Smooth muscle cell of the brain vasculature (primary cell): ENCODE measurements at regions not wholly inside any gene's neighbourhood (a gene's known extent, or its start where the extent isn't known, plus 50 kb on each side); places are given as distances from the start of the nearest gene placed in this dataset.
"Not testable (repeated sequence)": the region's sequence is repeated elsewhere in the genome, so short reads cannot be mapped to it uniquely, and the experiment has no call there.

Source experiments
- DNase-seq: peaks from one replicate; pipeline ENCODE4 v3.0.0-alpha.2; 2012; ENCODE audit warnings: low read depth, low spot score

DNA sequence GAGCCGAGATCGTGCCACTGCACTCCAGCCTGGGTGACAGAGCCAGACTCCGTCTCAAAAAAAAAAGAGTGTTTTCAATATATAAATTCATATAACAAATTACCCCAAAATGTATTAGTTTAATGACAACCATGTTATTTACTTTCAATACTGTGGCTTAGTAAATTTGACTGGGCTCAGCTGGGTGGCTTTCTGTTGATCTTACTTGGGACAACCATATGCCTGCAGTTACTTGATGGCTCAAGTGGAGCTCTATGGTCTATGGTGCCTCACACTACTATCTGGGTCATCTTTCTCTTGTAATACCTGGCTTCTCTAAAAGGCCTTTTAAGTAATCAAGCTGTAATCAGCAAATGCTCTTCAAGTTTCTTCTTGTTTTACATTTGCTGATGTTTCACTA is 341.5 kb upstream of the SPHKAP start:
- no peak for DNase-seq

GRCh38 chr2:228522276-228522675 is 340.8 kb upstream of the SPHKAP start:
- no peak for DNase-seq

- no peak for DNase-seq
Measured at GRCh38 chr2:228519561-228519960, 338.1 kb upstream of the SPHKAP start.

DNA sequence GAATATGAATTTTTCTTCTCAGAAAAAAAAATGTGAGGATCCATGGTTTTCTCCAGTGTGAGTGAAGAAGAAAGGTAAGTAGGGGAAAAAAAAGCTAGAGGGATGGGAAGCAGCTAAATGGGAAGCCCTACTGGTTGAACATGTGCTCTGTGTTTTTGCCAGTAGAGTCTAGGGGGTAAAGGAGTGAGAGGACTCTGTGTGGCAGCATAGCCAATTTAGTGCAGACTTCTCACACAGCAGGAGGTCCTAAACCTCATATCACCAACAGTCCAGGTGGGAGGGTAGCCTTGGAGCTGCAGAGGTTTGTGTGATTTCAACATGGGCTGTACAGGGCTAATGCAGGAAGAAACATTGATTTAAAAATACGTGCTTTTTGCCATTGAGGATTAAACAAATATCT is 334.5 kb upstream of the SPHKAP start:
- DNase-seq, result no peak

DNA sequence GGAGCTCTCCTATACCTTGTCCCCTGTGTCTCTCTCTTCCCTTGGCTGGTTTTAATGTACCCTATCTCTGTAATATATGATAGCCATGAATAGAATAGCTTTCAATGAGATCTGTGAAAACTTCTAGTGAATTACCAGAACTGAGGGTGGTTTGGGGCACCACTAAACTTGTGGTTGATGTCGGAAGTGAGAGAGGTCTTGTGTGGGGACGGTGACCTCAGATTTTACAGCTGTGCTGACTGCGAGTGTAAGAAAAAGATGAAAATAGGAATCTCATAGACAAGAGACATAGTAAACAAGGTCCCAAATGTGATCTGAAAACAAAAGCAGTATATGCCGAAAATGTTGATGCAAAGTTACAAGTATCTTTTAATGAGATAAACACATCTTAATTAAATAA is 332.0 kb upstream of the SPHKAP start:
- DNase-seq, result not testable (repeated sequence)

- no peak for DNase-seq
Measured at GRCh38 chr2:228509021-228509420, 327.5 kb upstream of the SPHKAP start.

- no peak for DNase-seq
Measured at GRCh38 chr2:228507870-228508269, 326.4 kb upstream of the SPHKAP start.

DNA sequence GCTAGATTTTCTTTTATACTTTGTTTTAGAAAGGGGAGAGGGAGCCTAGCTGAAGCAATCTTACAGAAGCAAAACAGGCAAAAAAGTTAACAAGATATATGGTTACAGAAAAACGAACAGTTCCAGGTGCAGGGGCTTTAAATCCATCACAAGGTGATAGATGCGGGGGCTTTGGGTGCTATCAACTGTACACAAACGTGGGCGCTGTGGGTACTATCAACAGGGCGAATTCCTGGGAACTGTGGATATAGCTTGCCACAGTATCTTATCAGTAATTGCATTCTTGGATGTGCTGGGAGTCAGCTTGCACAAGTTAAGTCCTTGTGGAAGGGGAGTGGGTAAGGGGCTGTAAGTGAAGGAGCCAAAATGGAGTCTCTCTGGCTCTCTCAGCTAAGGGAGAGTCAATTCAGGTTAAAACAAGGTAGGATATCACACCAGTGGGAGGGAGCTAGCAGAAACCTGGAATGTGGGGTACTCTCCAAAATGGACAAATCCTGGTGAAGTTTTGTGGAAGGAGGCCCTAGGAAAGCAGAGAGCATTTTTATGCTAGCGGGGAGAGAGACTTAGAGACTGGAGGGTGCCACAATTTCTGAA is 325.8 kb upstream of the SPHKAP start:
- no peak for DNase-seq

- no peak for DNase-seq
Measured at GRCh38 chr2:228503731-228504130, 322.2 kb upstream of the SPHKAP start.

DNA sequence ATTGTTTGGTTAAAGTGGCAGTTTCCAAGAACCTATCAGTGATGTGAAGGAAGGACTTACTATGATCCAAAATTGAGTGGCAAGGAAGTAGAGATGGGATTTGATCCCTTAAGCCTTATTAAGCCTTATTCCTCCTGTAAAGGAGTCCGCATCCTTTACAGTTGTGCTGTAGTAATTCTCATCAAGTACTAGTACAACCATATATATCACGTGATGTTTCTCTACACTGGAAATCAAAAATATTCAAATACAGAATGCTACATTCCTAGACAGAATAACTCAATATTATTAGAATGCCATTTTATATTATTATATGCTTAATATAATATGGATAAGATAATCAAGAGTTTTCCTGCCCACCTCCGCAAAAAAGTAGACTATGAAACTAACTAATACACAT is 312.4 kb upstream of the SPHKAP start:
- no peak for DNase-seq

DNA sequence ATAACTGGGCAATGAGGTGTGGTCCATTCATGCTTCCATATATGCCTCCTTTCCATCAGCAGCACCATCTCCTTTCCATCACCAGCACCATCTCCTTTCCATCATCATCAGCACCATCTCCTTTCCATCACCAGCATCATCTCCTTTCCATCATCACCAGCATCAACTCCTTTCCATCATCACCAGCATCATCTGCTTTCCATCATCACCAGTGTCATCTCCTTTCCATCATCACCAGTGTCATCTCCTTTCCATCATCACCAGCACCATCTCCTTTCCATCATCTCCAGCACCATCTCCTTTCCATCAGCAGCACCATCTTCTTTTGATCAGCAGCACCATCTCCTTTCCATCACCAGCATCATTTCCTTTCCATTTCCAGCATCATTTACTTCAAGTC is 297.5 kb upstream of the SPHKAP start:
- no peak for DNase-seq

- DNase-seq, result no peak
Measured at GRCh38 chr2:228474466-228474865, 293.0 kb upstream of the SPHKAP start.

GRCh38 chr2:228469721-228470120 is 288.2 kb upstream of the SPHKAP start:
- no peak for DNase-seq

GRCh38 chr2:228466851-228467250 is 285.4 kb upstream of the SPHKAP start:
- DNase-seq, result no peak

DNA sequence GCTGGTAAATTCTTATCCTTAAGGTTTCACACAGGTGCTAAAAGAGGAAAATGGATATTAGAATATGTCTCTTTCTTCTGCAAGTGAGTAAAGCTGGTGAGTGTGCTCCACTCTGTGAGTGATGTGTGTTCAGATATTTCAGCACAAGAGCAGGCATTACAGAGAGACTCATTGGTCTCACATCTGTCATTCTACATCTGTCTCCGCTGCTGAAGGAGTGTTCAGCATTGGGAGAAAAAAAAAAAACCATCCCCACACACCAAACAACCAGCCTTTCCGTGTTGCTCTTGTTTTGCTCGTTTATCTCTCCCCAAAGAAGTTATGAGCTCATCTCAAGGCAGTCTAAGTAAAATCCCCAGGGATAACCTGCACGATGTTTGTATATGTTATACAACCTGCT is 283.9 kb upstream of the SPHKAP start:
- DNase-seq, result no peak

DNA sequence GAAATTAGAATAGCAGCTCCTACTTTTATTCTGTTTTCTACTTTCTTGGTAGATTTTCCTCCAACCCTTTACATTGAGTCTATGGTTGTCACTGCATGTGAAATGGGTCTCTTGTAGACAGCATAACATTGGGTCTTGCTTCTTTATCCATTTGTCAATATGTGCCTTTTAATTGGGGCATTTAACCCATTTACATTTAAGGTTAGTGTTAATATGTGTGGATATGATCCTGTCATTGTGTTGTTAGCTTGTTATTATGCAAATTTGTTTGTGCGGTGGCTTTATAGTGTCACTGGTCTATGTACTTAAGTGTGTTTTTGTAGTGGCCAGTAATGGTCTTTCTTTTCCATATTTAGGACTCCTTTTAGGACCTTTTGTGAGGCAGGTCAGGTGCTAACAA is 276.9 kb upstream of the SPHKAP start:
- DNase-seq, result no peak

DNA sequence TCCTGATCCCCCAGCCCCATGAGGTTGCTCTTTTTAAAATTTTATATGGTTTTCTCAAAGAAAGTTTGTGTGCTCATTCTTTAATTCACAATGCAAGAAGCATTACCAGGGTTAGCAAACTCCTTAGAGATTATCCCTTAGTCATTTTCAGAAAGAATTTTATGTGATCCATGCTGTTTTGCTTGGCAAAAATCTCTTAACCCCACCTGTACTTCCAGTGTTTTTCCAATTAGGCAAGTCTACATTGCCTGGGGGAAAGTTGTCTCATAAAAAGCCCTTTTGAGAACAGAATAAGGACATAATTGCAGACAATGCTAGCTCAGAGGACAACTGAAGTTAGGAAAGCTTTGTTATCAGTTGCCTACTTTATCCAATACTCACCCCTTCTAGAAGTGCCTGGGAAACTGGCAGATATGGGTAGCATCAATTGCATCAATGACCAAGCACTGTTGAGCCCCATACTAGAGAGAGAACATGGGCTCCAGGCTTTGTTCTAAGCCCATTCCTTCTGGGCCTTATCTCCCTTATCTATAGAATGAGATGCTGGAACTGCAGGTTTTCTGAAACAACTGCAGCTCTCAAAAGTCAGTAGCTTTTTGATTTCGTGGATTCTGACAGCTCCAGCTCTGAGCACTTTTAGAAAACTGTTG is 265.9 kb upstream of the SPHKAP start:
- DNase-seq, result no peak

DNA sequence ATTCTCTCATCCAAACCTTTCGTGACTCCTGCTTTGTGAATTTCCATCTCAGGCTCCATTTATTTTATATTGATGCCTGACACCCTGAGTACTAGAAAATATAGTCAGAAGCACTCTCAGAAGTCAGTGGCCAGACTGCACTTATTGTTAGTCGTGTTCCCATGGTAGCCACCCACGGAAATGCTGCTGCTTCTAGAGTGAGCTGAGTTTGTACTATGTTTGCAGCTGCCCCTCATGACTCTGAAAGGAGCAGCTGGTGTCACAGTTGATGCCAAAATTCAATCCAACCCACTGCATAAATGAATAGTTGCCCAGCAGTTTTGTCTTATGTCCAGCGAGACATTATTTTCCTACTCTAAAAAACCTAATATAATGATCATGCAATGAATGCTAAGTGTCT is 265.2 kb upstream of the SPHKAP start:
- DNase-seq, result no peak

DNA sequence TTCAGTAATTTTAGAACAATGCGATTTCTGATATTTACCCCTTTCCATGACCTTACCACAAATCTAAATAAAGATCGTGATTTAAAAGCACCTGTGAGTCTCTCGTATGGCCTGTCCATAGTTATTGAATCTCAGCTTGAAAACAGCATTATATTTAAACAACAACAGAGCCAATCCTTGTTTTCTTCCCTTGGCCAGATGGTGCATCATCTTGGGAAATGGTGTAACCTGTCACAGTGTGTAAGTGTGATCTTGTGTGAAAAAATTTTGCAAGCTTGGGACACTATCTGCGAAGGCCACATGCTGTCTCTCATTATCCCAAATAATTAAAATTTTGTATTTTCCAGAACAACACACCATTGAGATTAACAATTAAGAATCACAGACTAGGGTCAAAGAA is 262.7 kb upstream of the SPHKAP start:
- no peak for DNase-seq

DNA sequence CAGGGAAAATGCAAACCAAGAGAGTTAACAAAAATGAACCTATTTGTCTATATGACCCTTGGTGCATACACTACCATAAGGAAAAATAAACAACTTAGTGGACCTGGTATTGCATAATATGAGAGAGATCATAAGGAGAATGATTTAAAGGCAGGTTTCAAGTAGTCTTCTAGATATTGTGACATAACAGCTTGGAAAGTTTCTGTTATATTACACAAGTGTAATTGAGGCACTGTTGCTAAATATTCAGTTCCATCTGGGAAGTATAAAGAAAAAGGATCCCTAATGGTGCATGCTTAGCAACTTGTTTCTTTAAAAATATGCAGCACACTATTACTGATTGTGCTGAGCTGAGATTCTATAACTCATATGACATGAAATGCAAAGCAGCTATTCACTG is 252.2 kb upstream of the SPHKAP start:
- no peak for DNase-seq

DNA sequence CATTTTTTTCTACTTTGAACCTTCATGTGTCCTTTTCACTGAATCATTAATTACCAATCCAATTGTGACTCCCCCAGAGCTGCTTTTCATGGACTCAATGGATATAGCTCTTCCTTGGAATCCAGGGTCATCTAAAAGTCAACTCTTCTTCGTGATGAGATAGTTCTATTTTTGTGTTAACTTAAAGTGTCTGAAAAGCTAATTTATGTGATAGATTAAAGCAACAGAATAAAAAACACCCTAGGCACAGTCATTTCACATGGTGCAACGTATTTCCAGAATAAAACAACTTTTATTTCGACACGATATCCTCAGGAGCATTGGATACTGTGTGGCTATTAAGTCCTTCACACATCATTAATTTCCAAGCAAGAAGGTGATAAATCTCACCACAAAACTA is 250.6 kb upstream of the SPHKAP start:
- DNase-seq, result no peak

DNA sequence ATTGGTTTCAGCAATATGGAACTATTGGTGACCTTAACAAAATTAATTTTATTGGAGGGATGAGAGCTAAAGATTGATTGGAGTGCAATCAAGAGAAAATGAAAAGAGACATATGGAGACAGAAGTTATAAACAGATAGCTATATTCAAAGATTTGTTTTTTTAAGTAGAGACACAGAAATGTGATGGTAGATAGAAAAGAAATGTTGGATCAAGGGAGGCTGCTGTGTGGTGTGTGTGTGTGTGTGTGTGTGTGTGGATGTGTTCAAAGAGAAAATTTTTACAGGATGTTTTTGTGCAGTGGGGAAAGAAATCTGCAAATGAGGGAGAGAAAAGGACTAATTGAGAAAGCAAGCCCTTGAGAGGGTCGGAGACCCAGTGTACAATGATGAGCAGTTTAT is 249.5 kb upstream of the SPHKAP start:
- DNase-seq, result no peak

GRCh38 chr2:228426502-228427216 is 245.2 kb upstream of the SPHKAP start:
- DNase-seq, result no peak
